Progenitor cell of endocrine pancreas (in vitro differentiated cells): ENCODE measurements at regions not wholly inside any gene's neighbourhood (a gene's known extent, or its start where the extent isn't known, plus 50 kb on each side); places are given as distances from the start of the nearest gene placed in this dataset.
"Not testable (repeated sequence)": the region's sequence is repeated elsewhere in the genome, so short reads cannot be mapped to it uniquely, and the experiment has no call there.

Source experiments
- DNase-seq: peaks from one replicate; pipeline ENCODE4 v3.0.0; 2021; ENCODE audit warnings: low spot score; ENCODE audit not compliant: unreplicated experiment
- H3K27ac Mint-ChIP-seq: 2 replicates; pipeline ENCODE4 v1.8.0; 2021; ENCODE audit warnings: mild to moderate bottlenecking, moderate library complexity, mixed read lengths
- H3K27me3 Mint-ChIP-seq: 2 replicates; pipeline ENCODE4 v1.8.0; 2021; ENCODE audit warnings: mixed read lengths
- H3K36me3 Mint-ChIP-seq: 2 replicates; pipeline ENCODE4 v1.8.0; 2022; ENCODE audit warnings: mixed read lengths; ENCODE audit not compliant: insufficient read depth
- H3K4me1 Mint-ChIP-seq: 2 replicates; pipeline ENCODE4 v1.8.0; 2021; ENCODE audit warnings: low read depth, mixed read lengths
- H3K4me3 Mint-ChIP-seq: 2 replicates; pipeline ENCODE4 v1.8.0; 2021; ENCODE audit warnings: low read depth, mild to moderate bottlenecking, moderate library complexity, mixed read lengths
- H3K9me3 Mint-ChIP-seq: 2 replicates; pipeline ENCODE4 v1.8.0; 2021; ENCODE audit warnings: low read depth, mixed read lengths
- CTCF ChIP-seq: fragments of 200-600 bp; sonication (generic); IDR thresholded peaks from one replicate; pipeline ENCODE4 v1.5.0; 2021; ENCODE audit warnings: antibody characterized with exemption, mild to moderate bottlenecking; ENCODE audit not compliant: unreplicated experiment

- no peak for DNase-seq
- Mint-ChIP-seq H3K4me1 (no peaks in the 10 kb centered on the region), H3K27ac (no peak overlapping the region), H3K9me3 (peaks cover 4% of the 10 kb centered on the region), H3K4me3 (no peak overlapping the region), H3K36me3 (no peaks in the 10 kb centered on the region), H3K27me3 (no peaks in the 10 kb centered on the region)
- no peak for TF ChIP-seq CTCF
These were observed 68.1 kb upstream of the CDK6 start for GRCh38 chr7:92904244-92905131.

GRCh38 chr7:92898798-92899197, 62.4 kb upstream of the CDK6 start:
- no peaks in the 10 kb centered on the region for H3K36me3 Mint-ChIP-seq
- no peaks in the 10 kb centered on the region for H3K27me3 Mint-ChIP-seq
- no peak for TF ChIP-seq CTCF
- H3K4me1 Mint-ChIP-seq, result no peaks in the 10 kb centered on the region
- no peak overlapping the region for H3K27ac Mint-ChIP-seq
- H3K4me3 Mint-ChIP-seq, result no peak overlapping the region
- H3K9me3 Mint-ChIP-seq, result peaks cover 31% of the 10 kb centered on the region
- no peak for DNase-seq

- H3K27ac Mint-ChIP-seq, H3K27me3 Mint-ChIP-seq, H3K36me3 Mint-ChIP-seq, H3K4me1 Mint-ChIP-seq, H3K4me3 Mint-ChIP-seq, DNase-seq: not testable (repeated sequence)
- peaks cover 30% of the 10 kb centered on the region for H3K9me3 Mint-ChIP-seq
These were observed 58.5 kb upstream of the CDK6 start for GRCh38 chr7:92894857-92895256.

GRCh38 chr7:92889081-92889480, 52.7 kb upstream of the CDK6 start:
- Mint-ChIP-seq H3K4me1 (no peaks in the 10 kb centered on the region), H3K27ac (no peak overlapping the region), H3K36me3 (no peaks in the 10 kb centered on the region), H3K4me3 (no peak overlapping the region), H3K27me3 (no peaks in the 10 kb centered on the region), H3K9me3 (peaks cover 16% of the 10 kb centered on the region)
- TF ChIP-seq CTCF, result no peak
- DNase-seq, result no peak
